HepG2 (cell line): ENCODE measurements at regions not wholly inside any gene's neighbourhood (a gene's known extent, or its start where the extent isn't known, plus 50 kb on each side); places are given as distances from the start of the nearest gene placed in this dataset.

ENCODE experiments used
- ATAC-seq: fragments of 200-7000 bp; cut with Tn5 transposase; 3 replicates; pipeline ENCODE4 v1.9.1; 2020; ENCODE audit warnings: mild to moderate bottlenecking, moderate library complexity
- BruUV-seq: library from RNA; stranded (reverse); fragments of 400-500 nt; replicated peaks from 2 replicates; lab custom pipeline; 2021; lab: Mats Ljungman, UMichigan
- CTCF ChIA-PET: fragments of 300-600 bp; formaldehyde crosslinking; extraction: SDS; loops from one replicate; lab custom pipeline; 2021; ENCODE audit warnings: low total read pairs, inconsistent platforms, low intra/inter-chr PET ratio; lab: Yijun Ruan, JAX
- POLR2A ChIA-PET: fragments of 350-600 bp; sonication (Branson Sonifier 250); formaldehyde crosslinking; loops from one replicate; lab custom pipeline; 2020; ENCODE audit warnings: antibody characterized with exemption, inconsistent platforms; lab: Yijun Ruan, JAX
- DNase-seq: peaks from one replicate; pipeline ENCODE4 v3.0.0-alpha.2; 2015; ENCODE audit warnings: low spot score
- FAIRE-seq: peaks from 3 replicates; lab custom pipeline; 2011; peaks lifted over from hg19 to GRCh38; lab: Jason Lieb, UNC
- H2AFZ ChIP-seq: one replicate; pipeline ENCODE4 v1.6.1; 2011; ENCODE audit warnings: low read length, inconsistent platforms
- H3K27ac ChIP-seq: fragments of 300-600 bp; 3 replicates; pipeline ENCODE4 v1.8.0; 2011; ENCODE audit warnings: mixed run types, mild to moderate bottlenecking, mixed read lengths, low read length, inconsistent platforms; ENCODE audit not compliant: insufficient read depth; ENCODE audit errors: extremely low read length
- H3K27me3 ChIP-seq, 2 experiments: fragments of 200-600 bp in 1 of 2; 2 replicates in 1 of 2; 3 replicates in 1 of 2; pipeline versions ENCODE4 v1.6.0 to v1.8.0; 2011; ENCODE audit warnings: low read length in 2 of 2, mild to moderate bottlenecking in 2 of 2, moderate library complexity in 2 of 2, inconsistent platforms in 1 of 2; ENCODE audit not compliant: insufficient read depth in 2 of 2, control insufficient read depth in 1 of 2
- H3K36me3 ChIP-seq, 2 experiments: fragments of 200-600 bp in 1 of 2; replicated peaks in 1 of 2; 2 replicates in 1 of 2; 3 replicates in 1 of 2; pipeline versions ENCODE4 v1.5.1 to v1.8.0; 2011; ENCODE audit warnings: low read length in 2 of 2, inconsistent platforms in 1 of 2; ENCODE audit not compliant: insufficient read depth in 2 of 2, control insufficient read depth in 1 of 2
- H3K4me1 ChIP-seq: 2 replicates; pipeline ENCODE4 v1.5.1; 2012; ENCODE audit warnings: low read length, inconsistent platforms; ENCODE audit not compliant: insufficient read depth
- H3K4me2 ChIP-seq: 2 replicates; pipeline ENCODE4 v1.6.0; 2011; ENCODE audit warnings: low read depth, low read length, inconsistent platforms
- H3K4me3 ChIP-seq, 3 experiments: fragments of 200-600 bp in 1 of 3; sonication (generic), shearing (Covaris generic) in 1 of 3; replicated peaks in 1 of 3; 2 replicates each; pipeline ENCODE4 v1.5.1; 2011 to 2016; ENCODE audit warnings: low read length in 3 of 3, inconsistent platforms in 2 of 3, low read depth in 2 of 3, mild to moderate bottlenecking in 2 of 3, control low read depth in 1 of 3, mixed read lengths in 1 of 3; ENCODE audit not compliant: insufficient read depth in 1 of 3
- H3K79me2 ChIP-seq: one replicate; pipeline ENCODE4 v1.6.1; 2011; ENCODE audit warnings: low read length, inconsistent platforms; ENCODE audit not compliant: insufficient read depth
- H3K9ac ChIP-seq: 2 replicates; pipeline ENCODE4 v1.6.0; 2011; ENCODE audit warnings: mild to moderate bottlenecking, low read depth, low read length, inconsistent platforms; ENCODE audit not compliant: insufficient read depth
- H3K9me3 ChIP-seq: 2 replicates; pipeline ENCODE4 v1.5.1; 2012; ENCODE audit warnings: mild to moderate bottlenecking, low read length
- H4K20me1 ChIP-seq: 2 replicates; pipeline ENCODE4 v1.6.0; 2011; ENCODE audit warnings: inconsistent platforms, mild to moderate bottlenecking, low read length, moderate library complexity; ENCODE audit not compliant: insufficient read depth
- AGO1 ChIP-seq: fragments of 200-400 bp; formaldehyde crosslinking; IDR thresholded peaks from 2 replicates; pipeline ENCODE4 v1.6.1; 2017; ENCODE audit warnings: mild to moderate bottlenecking, low read depth, low read length, moderate library complexity; ENCODE audit not compliant: poor library complexity, severe bottlenecking
- AHR ChIP-seq: IDR thresholded peaks from 2 replicates; pipeline ENCODE4 v1.6.1; 2018; ENCODE audit warnings: missing genetic modification reagents, missing compliant biosample characterization
- DDIT3 ChIP-seq: sonication (generic); formaldehyde crosslinking; IDR thresholded peaks from 2 replicates; pipeline ENCODE4 v1.4.0; 2020; ENCODE audit warnings: mild to moderate bottlenecking, missing genetic modification reagents
- MAFF ChIP-seq: IDR thresholded peaks from 2 replicates; pipeline ENCODE4 v1.6.1; 2011; ENCODE audit warnings: low read depth, low read length, improper control_type of control experiment
- MAFK ChIP-seq, 2 experiments: IDR thresholded peaks in 1 of 2; conservative IDR thresholded peaks in 1 of 2; 2 replicates each; pipeline ENCODE4 v1.6.1; 2011; ENCODE audit warnings: improper control_type of control experiment in 2 of 2, low read length in 2 of 2
- SSRP1 ChIP-seq: IDR thresholded peaks from 2 replicates; pipeline ENCODE4 v1.6.1; 2016; ENCODE audit warnings: control low read depth
- ZBTB21 ChIP-seq: sonication (generic); formaldehyde crosslinking; IDR thresholded peaks from 2 replicates; pipeline ENCODE4 v1.4.0; 2020; ENCODE audit warnings: missing genetic modification reagents
- ZBTB38 ChIP-seq: sonication (generic); formaldehyde crosslinking; IDR thresholded peaks from 2 replicates; pipeline ENCODE4 v1.5.1; 2020; ENCODE audit warnings: mild to moderate bottlenecking, missing genetic modification reagents
- ZBTB43 ChIP-seq: sonication (generic); formaldehyde crosslinking; conservative IDR thresholded peaks from 2 replicates; pipeline ENCODE4 v1.4.0; 2020; ENCODE audit warnings: missing genetic modification reagents
- ZFP90 ChIP-seq: sonication (generic); formaldehyde crosslinking; IDR thresholded peaks from 2 replicates; pipeline ENCODE4 v1.8.0; 2022; ENCODE audit warnings: missing genetic modification reagents, mild to moderate bottlenecking, inconsistent platforms, borderline replicate concordance
- ZNF337 ChIP-seq: sonication (generic); formaldehyde crosslinking; IDR thresholded peaks from 2 replicates; pipeline ENCODE4 v1.5.1; 2020; ENCODE audit warnings: missing genetic modification reagents, low read depth, mild to moderate bottlenecking, borderline replicate concordance
- ZNF430 ChIP-seq: sonication (generic); formaldehyde crosslinking; IDR thresholded peaks from 2 replicates; pipeline ENCODE4 v1.9.0; 2021; ENCODE audit warnings: mild to moderate bottlenecking, missing genetic modification reagents
- ZNF501 ChIP-seq: sonication (generic); formaldehyde crosslinking; IDR thresholded peaks from 2 replicates; pipeline ENCODE4 v1.5.1; 2020; ENCODE audit warnings: mild to moderate bottlenecking, moderate library complexity, missing genetic modification reagents
- ZNF574 ChIP-seq: sonication (generic); formaldehyde crosslinking; IDR thresholded peaks from 2 replicates; pipeline ENCODE4 v1.4.0; 2020; ENCODE audit warnings: missing genetic modification reagents
- WGBS: methylation state at CpG from one replicate; pipeline ENCODE4 v1.1.6; 2017; ENCODE audit warnings: low lambda C conversion rate; 5-methylcytosine and 5-hydroxymethylcytosine counted together
- in situ Hi-C: cut with HindIII; loops from 2 replicates; pipeline ENCODE4 v1.10.0; 2017; ENCODE audit warnings: low pct_unique_long_range_greater_than_20kb; ENCODE audit not compliant: extremely low pct_ligation_motif_present
- intact Hi-C: fragments of 100-400 bp; cut with micrococcal nuclease; formaldehyde crosslinking; loops from one replicate; pipeline ENCODE4 v1.10.0; 2022; ENCODE audit not compliant: unreplicated experiment

GRCh38 chr6:140499607-140500006, 1125.2 kb upstream of the CITED2 start:
- H3K27me3 ChIP-seq = no peaks in the 10 kb centered on the region
- peak; percentile 41; the same call in 1 of the 2 replicates for TF ChIP-seq MAFF
- peak; percentile 54; a peak in 3 of 4 replicates for TF ChIP-seq MAFK (conservative IDR thresholded peaks at IDR 0.05 in 1 of 2, IDR thresholded peaks at IDR 0.05 in 1 of 2; ENCODE audit: low read length in 2 of 2)
- no peak for TF ChIP-seq ZBTB43 (CRISPR knock-in tag)
- H3K4me3 ChIP-seq = no peak overlapping the region
- POLR2A ChIA-PET = no interaction called here
- H3K4me1 ChIP-seq = no peaks in the 10 kb centered on the region
- FAIRE-seq (no peak), ATAC-seq (no peak), DNase-seq (no peak)
- in situ Hi-C loops = no loop called here
- H3K9ac ChIP-seq = no peak overlapping the region
- H3K36me3 ChIP-seq = no peaks in the 10 kb centered on the region
- no peak overlapping the region for H3K27ac ChIP-seq
- intact Hi-C loops = no loop called here
- H3K4me2 ChIP-seq = no peak overlapping the region
- BruUV-seq = no TSS peak
- CTCF ChIA-PET = no interaction called here
- no peaks in the 10 kb centered on the region for H4K20me1 ChIP-seq
- H3K79me2 ChIP-seq = no peaks in the 10 kb centered on the region
- H3K9me3 ChIP-seq = peaks cover 57% of the 10 kb centered on the region
- 2% methylated on average over 1 of the region's 1 CpG for WGBS
- H2AFZ ChIP-seq = no peak overlapping the region

GRCh38 chr6:140494321-140495108, 1120.1 kb upstream of the CITED2 start:
- no peak for FAIRE-seq
- in situ Hi-C loops (no loop called here), intact Hi-C loops (loop anchor here (5.0 kb wide), 1 partner anchor 428 kb away; no protein-coding TSS in a partner anchor)
- H4K20me1 ChIP-seq = no peaks in the 10 kb centered on the region
- POLR2A ChIA-PET = no interaction called here
- H2AFZ ChIP-seq = no peak overlapping the region
- no peaks in the 10 kb centered on the region for H3K79me2 ChIP-seq
- no peak for DNase-seq
- no peak overlapping the region for H3K4me3 ChIP-seq
- H3K4me2 ChIP-seq = no peak overlapping the region
- no peaks in the 10 kb centered on the region for H3K27me3 ChIP-seq
- H3K9me3 ChIP-seq = peaks cover 51% of the 10 kb centered on the region; the same call in 1 of the 2 replicates
- no peaks in the 10 kb centered on the region for H3K4me1 ChIP-seq
- BruUV-seq = no TSS peak
- no peak for ATAC-seq
- no peak overlapping the region for H3K27ac ChIP-seq
- CTCF ChIA-PET = no interaction called here
- H3K9ac ChIP-seq = no peak overlapping the region
- WGBS = 36% methylated on average over 8 of the region's 8 CpGs
- no peaks in the 10 kb centered on the region for H3K36me3 ChIP-seq
- no peak for TF ChIP-seq AHR
- no peak for TF ChIP-seq ZNF501 (CRISPR knock-in tag)
- TF ChIP-seq DDIT3 (CRISPR knock-in tag) = no peak
- TF ChIP-seq ZFP90 (CRISPR knock-in tag) = no peak
- TF ChIP-seq ZBTB38 = no peak
- no peak for TF ChIP-seq ZNF574 (CRISPR knock-in tag)
- TF ChIP-seq AGO1 = no peak
- no peak for TF ChIP-seq ZNF430
- TF ChIP-seq ZBTB21 (CRISPR knock-in tag) = no peak
- no peak for TF ChIP-seq ZNF337 (CRISPR knock-in tag)
- TF ChIP-seq SSRP1 = no peak
